NOMO-1 treated with DMSO at 0.1 percent for 48 hours (cell line): ENCODE measurements at regions not wholly inside any gene's neighbourhood (a gene's known extent, or its start where the extent isn't known, plus 50 kb on each side); places are given as distances from the start of the nearest gene placed in this dataset.

Experiments used
- DNase-seq: peaks from one replicate; lab custom pipeline; 2025; ENCODE audit not compliant: unreplicated experiment; lab: John Stamatoyannopoulos, UW

GRCh38 chr12:30041096-30041495 lies 257.4 kb upstream of the TMTC1 start:
- DNase-seq: no peak

DNA sequence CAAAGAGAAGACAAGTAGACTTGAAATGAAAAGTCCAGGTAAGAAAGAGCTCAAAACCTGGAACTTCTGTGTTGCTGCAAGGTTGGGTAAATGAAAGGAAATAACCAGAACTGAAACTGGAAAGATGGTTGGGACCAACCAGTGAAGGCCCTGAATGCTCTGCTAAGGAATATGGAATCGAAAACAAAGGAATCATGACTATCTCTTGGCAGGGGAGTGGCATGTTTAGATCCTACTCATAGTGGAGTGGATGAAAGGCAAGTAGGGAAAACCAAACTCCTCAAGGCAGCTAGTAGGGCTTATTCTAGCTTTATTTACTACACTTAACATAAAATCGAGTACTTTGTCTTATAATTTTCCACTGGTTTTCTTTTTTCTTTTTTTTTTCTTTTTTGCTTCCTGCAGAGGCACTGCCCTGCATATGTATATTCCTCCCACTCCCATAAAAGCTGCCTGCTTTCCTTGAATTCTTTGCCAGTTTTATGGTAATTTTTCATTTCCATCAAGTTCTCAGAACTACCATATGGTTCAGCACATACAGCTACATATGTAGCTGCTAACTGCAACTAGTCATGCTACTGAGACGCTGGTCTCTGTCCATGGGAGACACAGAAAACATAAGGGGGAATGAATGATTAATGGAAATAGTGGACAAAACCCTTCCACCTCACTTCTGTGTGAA lies 247.1 kb upstream of the TMTC1 start:
- no peak for DNase-seq

DNA sequence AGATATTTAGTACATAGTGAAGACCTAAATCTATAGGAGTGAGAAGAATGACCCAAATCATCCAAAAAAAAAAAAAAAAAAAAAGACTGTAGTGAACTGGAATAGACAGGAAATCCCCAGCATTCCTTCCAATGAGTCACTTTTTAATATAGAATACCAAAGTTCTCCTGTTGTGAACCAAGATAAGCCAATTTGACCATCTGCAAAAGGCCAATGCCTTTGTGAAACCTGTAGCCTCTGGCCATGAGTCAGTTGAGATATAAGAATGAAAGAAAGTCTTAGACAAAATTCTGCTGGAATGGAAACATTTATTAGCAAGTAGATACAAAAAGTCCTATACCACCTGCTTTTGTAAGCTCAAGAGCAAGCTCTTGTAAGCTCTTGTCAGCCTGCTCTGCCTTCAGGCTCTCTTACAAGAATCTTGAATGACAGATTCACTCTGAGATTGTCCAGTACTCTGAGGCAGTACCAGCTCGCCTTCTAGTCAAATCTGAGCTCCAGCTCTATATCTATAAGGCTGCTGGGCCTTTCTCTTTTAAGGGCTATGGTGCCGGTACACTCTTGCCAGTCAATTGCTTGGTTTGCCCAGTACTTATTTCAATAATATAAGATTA lies 243.0 kb upstream of the TMTC1 start:
- no peak for DNase-seq

DNA sequence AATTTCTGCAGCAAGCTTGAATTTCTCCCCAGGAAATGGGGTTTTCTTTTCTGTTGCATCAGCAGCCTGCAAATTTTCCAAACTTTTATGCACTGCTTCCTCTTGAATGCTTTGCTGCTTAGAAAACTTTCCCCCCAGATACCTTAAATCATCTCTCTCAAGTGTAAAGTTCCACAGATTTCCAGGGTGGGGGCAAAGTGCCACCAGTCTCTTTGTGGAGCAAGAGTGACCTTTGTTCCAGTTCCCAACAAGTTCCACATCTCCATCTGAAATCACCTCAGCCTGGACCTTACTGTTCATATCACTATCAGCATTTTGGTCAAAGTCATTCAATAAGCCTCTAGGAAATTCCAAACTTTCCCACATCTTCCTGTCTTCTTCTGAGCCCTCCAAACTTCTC lies 241.6 kb upstream of the TMTC1 start:
- no peak for DNase-seq

DNA sequence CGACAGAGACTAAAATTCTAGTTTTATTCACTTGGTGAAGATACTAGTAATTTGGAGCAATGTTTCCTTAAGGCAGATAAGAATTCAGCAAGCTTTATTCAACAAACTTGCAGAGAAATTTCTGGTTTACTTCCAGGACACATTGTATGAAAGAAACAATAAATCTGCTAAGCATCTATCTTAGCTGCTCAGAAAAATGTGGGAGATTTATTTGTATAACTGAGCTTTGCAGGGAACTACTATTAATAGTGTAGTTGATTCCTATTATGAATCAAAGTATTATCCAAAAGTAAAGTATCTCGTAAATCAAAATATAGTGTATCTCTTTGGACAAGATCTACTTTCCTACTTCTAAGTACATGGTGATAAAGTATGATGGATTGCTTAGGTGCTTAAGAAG lies 239.4 kb upstream of the TMTC1 start:
- no peak for DNase-seq

GRCh38 chr12:30021051-30021833 lies 237.5 kb upstream of the TMTC1 start:
- DNase-seq: no peak

- no peak for DNase-seq
Measured at GRCh38 chr12:30019366-30020140, 235.8 kb upstream of the TMTC1 start.

DNA sequence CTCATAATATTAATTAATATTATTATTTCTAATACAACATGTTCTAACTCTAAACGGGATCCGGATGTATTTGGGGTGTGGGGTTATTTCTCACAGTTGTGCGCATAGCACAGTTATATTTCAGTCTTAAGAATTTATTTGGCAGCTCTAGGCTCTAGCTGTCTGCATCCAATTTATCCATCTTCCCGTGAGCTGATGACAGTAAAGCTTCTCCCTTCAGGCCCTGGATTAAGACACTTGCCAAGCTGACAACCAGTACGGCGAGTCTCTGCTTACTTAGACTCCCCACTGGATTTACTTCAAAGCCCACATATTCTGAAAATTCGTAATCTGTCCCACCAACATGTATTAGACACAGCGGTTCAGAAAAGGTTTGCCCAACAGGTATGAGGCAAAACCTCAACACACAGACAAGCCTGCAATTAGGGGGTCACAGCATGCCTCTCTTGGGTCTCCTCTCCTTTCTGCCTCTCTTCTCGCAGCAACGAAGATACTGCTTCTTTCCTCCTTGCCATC lies 232.9 kb upstream of the TMTC1 start:
- DNase-seq: no peak

DNA sequence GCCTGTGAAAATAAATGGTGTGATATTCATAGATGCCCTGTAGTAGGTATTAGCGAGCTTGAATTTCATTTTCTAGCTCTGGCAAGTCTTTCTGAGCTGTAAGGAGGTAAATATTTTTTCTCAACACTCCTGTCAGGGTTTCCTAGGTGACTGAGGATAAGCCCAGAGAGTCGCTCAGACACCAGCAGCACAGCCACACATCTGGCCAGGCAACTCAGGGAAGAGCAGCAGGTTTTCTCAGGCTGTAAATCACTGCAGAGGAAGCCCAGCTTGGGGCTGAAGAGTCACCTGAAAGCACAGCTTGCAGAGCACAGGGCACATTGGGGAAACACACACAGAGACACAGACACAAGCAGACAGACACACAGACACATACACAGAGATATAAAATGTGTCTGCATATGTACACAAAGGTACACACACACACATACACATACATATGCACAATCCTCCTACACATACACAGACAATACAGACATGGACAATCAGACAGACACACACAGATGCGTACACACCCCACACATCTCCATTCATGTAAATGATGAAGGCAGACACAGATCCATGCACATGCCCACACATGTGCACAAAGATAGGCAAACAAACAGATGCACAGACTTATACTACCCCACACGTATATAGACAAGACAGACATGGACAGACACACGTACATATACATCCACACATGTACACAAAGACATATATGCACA lies 232.0 kb upstream of the TMTC1 start:
- DNase-seq: no peak

DNA sequence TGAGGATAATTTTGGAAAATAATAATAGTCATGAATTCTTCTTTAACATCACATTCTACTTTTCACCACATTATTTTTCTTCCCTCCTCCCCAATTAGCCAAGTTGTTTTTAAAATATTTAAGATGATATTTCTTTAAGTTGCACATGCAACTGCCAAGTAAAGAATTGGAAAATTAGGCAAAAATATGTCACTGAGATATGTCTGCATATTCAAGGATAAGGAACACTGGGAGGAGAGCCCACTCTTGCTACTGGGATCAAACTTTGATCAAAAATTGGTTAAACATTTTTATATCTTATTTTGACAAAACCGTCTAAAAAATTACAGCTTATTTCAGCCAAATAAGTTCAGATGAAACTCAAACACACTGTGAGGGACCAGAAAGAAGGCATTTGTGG lies 231.2 kb upstream of the TMTC1 start:
- DNase-seq: no peak

- no peak for DNase-seq
Measured at GRCh38 chr12:30012816-30013450, 229.2 kb upstream of the TMTC1 start.

DNA sequence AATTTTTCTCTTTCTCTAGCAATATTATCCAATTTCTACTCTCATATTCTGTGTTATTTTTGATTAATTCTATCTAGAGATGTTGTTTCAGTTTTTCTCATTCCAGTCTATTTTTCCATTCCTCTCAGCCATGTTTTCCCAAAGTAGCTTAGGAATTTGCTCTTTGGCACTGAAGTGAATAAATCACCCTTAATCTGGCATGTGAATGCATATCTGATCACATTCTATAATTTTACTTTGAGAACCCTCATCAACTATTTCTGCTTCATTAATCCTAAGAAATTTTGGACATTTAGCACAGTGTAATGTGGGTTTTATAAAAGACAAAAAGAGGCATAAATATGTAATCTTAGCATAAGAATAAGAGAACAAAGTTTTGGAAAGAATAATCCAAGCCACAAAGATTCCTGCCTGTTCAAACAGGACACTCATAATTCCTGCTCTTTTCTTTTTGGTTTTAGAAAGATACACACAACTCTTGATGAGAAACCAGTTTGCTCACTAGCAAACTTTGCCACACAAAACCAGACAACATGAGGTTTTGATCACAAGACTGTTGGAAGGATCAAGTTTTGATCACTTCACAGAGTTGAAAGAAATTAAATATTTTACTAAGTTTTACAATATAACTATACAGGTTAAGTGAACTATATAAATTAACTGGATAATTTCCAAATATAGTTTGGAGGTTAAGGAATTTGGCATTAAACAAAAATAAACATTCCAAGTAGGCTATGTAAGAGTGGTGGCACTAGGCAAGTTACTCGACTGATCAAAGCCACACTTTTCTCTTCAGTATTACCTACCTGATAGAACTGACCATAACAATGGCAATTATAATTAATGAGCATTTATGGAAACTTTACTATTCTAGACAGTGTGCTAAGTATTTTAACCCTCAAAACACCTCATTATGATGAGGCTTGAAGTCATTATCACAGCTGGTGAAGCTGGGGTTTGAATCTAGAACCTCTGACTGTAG lies 226.6 kb upstream of the TMTC1 start:
- DNase-seq: no peak

GRCh38 chr12:30006021-30006420 lies 222.3 kb upstream of the TMTC1 start:
- no peak for DNase-seq

- no peak for DNase-seq
Measured at GRCh38 chr12:30003321-30003720, 219.6 kb upstream of the TMTC1 start.

GRCh38 chr12:30002677-30003076 lies 218.9 kb upstream of the TMTC1 start:
- no peak for DNase-seq

DNA sequence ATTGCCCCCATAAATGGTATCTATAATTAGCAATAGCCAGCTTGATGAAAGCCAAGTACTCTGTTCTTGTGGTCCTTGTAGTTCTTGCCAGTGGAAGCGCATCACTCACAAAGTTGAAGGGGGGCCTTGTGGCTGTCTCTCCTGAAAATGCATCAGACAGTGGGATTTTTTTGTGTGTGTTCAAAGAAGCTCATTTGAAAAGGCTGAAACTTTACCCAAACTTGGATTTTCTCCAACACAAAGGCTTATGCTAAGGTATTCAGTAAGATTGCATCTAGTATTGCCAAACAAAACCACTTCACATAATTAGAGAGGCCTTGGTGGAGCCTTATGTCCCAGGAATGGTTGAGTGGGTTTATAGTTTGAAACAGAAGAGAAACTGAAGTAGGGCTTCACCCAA lies 216.7 kb upstream of the TMTC1 start:
- no peak for DNase-seq

- DNase-seq: no peak
Measured at GRCh38 chr12:29996993-29997392, 213.3 kb upstream of the TMTC1 start.

DNA sequence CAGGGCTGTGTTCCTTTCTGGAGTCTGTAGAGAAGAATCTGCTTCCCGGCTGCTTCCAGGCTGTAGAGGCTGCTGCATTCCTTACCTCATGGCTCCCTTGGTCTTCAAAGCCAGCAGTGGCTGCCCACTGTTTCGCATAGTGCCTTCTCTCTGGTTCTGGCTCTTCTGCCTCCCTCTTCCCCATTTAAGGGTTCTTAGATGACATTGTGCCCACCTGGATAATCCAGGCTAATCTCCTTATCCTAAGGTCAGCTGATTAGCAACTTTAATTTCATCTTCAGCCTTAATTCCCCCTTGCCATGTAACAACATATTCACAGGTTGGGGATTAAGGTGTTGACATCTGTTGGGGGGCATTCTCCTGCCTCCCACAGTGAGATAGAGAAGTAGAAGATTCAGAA lies 208.6 kb upstream of the TMTC1 start:
- no peak for DNase-seq

DNA sequence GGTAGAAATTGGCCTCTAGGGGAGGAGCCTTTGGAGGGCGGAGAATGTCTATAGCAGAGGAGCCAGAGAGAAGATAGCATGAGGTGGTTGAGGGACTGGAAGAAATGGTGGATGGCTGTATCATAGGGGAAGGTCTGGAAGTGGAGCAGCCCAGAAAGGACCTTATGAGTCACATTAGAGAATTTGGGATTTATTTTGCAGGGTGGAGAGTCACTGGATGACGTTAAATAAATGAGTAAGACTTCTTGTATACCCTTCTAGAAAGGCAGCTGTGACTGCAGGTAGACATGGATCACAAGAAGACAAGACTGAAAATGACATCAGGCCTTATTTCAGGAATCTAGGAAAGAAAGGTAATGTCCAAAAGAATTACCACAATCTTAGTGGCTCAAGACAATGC lies 208.2 kb upstream of the TMTC1 start:
- DNase-seq: no peak
